Natural killer cell treated with Interleukin-12 subunit alpha and Interleukin-12 subunit beta and Interleukin-15 and Interleukin-18, amount 100 ng/mL, for 72 hours (primary cell): ENCODE measurements at regions not wholly inside any gene's neighbourhood (a gene's known extent, or its start where the extent isn't known, plus 50 kb on each side); places are given as distances from the start of the nearest gene placed in this dataset.
"Not testable (repeated sequence)": the region's sequence is repeated elsewhere in the genome, so short reads cannot be mapped to it uniquely, and the experiment has no call there.

Experiments used
- ATAC-seq, 2 donors: fragments of 150-1000 bp; cut with Tn5 transposase in 1 of 2; sonication (Bioruptor Pico), chemical (Tn5 transposase) in 1 of 2; 2 replicates each; pipeline ENCODE4 v1.10.0; 2021
- DNase-seq: peaks from one replicate; pipeline ENCODE4 v3.0.0; 2022; ENCODE audit warnings: low spot score
- H3K27ac Mint-ChIP-seq, 2 donors: 1 replicate in 1 of 2; 2 replicates in 1 of 2; pipeline ENCODE4 v1.8.0; 2022; ENCODE audit warnings: mixed read lengths in 2 of 2, mild to moderate bottlenecking in 1 of 2, moderate library complexity in 1 of 2
- H3K27me3 Mint-ChIP-seq, 2 donors: 1 replicate in 1 of 2; 2 replicates in 1 of 2; pipeline ENCODE4 v1.8.0; 2022; ENCODE audit warnings: mixed read lengths in 2 of 2
- H3K36me3 Mint-ChIP-seq: one replicate; pipeline ENCODE4 v1.8.0; 2022; ENCODE audit warnings: mixed read lengths
- H3K4me1 Mint-ChIP-seq, 2 donors: 1 replicate in 1 of 2; 2 replicates in 1 of 2; pipeline ENCODE4 v1.8.0; 2022; ENCODE audit warnings: low read depth in 2 of 2, mixed read lengths in 2 of 2, mild to moderate bottlenecking in 1 of 2
- H3K4me3 Mint-ChIP-seq: one replicate; pipeline ENCODE4 v1.8.0; 2022; ENCODE audit warnings: mixed read lengths
- H3K9me3 Mint-ChIP-seq: 2 replicates; pipeline ENCODE4 v1.8.0; 2022; ENCODE audit warnings: mixed read lengths

DNA sequence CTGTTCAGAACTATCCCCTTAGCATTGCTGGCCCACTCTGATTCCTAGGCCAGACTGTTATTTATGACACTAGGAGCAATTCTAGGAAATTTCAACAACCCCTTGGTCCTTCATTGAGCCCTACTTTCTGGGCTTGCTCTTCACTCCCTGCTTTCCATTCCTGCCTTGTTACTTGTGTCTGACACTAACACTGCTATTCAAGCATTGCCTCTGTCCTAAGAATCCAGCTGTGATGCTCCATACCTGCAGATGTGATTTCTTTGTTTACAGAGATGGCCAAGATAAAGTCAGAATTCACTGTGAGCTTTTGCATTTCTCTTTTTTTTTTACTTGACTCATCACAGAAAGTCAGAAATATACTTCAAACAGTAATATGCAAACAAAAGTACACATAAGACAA is 377.2 kb upstream of the GOT2 start:
- no peak overlapping the region for H3K4me3 Mint-ChIP-seq
- no peak overlapping the region for H3K27ac Mint-ChIP-seq
- no peaks in the 10 kb centered on the region for H3K4me1 Mint-ChIP-seq

DNA sequence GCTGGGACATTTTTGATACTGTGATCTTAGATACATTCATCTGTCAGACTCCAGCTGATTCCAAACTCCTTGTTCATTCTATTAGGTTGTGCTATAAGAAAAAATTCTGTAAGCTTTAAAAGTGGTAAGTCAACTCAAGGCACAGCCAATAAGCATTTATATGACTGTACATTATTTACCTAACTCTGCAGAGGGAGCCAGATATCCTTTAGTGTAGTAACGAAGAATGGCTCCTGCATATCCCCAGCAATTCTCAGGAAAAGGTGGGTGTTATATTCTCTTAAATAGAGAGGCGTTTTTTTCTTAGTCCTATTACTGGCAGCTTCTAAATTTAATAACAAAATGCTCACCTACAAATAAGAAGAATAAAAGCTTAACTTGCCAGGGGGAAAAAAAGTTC is 374.3 kb upstream of the GOT2 start:
- Mint-ChIP-seq H3K27me3 (no peaks in the 10 kb centered on the region), H3K27ac (no peak overlapping the region), H3K36me3 (no peaks in the 10 kb centered on the region), H3K9me3 (peaks cover 13% of the 10 kb centered on the region), H3K4me3 (no peak overlapping the region), H3K4me1 (no peaks in the 10 kb centered on the region)
- DNase-seq (no peak), ATAC-seq (no peak)

More for the DNA sequence above, 377.2 kb upstream of the GOT2 start:
- no peak for ATAC-seq
- Mint-ChIP-seq H3K9me3 (peaks cover 13% of the 10 kb centered on the region), H3K36me3 (no peaks in the 10 kb centered on the region), H3K27me3 (no peaks in the 10 kb centered on the region)
- DNase-seq: no peak

DNA sequence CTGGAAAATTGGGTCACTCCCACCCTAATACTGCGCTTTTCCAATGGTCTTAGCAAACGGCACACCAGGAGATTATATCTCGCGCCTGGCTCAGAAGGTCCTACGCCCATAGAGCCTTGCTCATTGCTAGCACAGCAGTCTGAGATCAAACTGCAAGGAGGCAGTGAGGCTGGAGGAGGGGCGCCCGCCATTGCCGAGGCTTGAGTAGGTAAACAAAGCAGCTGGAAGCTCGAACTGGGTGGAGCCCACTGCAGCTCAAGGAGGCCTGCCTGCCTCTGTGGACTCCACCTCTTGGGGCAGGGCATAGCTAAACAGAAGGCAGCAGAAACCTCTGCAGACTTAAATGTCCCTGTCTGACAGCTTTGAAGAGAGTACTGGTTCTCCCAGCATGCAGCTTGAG is 362.6 kb upstream of the GOT2 start:
- not testable (repeated sequence) for H3K27ac Mint-ChIP-seq, H3K4me3 Mint-ChIP-seq, H3K27me3 Mint-ChIP-seq, H3K4me1 Mint-ChIP-seq, ATAC-seq, H3K36me3 Mint-ChIP-seq, DNase-seq, H3K9me3 Mint-ChIP-seq

DNA sequence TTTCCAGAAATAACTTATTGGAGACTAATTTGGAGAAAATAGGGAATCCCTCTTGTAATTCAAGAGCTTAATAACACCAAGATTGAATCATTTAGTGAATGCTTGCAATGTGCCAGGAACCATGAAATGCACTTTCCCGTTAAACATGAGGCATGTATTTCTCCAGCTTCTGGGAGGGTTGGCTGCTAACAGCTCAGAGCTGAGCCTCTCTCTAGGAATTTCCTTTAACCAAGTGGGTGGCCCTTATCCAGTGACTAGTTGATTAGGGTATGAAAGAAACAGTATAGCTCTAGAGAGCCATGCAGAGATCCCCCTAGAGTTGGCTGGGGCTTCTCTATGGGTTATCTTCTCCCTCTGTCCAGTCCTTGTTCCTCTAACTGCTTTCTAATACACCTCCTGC is 356.4 kb upstream of the GOT2 start:
- no peaks in the 10 kb centered on the region for H3K4me1 Mint-ChIP-seq
- H3K27ac Mint-ChIP-seq: no peak overlapping the region
- no peak overlapping the region for H3K4me3 Mint-ChIP-seq
- peaks cover 12% of the 10 kb centered on the region for H3K9me3 Mint-ChIP-seq
- ATAC-seq (no peak), DNase-seq (no peak)
- peaks cover 4% of the 10 kb centered on the region for H3K36me3 Mint-ChIP-seq
- no peaks in the 10 kb centered on the region for H3K27me3 Mint-ChIP-seq

DNA sequence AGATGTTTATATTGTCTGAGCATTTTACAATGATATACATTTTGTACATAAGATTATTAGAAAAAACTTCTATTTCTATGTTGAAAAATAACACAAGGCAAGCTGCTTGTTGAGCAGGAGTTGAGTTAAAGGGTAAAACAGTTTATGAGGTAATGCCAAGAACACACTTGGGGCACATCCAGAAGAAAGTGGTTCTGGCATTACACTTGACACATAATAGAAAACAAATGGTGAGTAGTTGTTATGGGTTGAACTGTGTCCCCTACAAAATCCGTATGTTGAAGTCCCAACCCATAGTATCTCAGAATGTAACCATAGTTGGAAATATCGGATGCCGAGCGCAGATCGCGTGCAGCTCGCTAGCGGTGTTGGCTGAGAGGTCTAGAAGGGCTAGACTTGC is 354.3 kb upstream of the GOT2 start:
- peaks cover 4% of the 10 kb centered on the region for H3K36me3 Mint-ChIP-seq
- H3K27me3 Mint-ChIP-seq: no peaks in the 10 kb centered on the region
- ATAC-seq: no peak
- DNase-seq: no peak
- H3K9me3 Mint-ChIP-seq: peaks cover 12% of the 10 kb centered on the region
- no peaks in the 10 kb centered on the region for H3K4me1 Mint-ChIP-seq
- H3K4me3 Mint-ChIP-seq: no peak overlapping the region
- no peak overlapping the region for H3K27ac Mint-ChIP-seq

DNA sequence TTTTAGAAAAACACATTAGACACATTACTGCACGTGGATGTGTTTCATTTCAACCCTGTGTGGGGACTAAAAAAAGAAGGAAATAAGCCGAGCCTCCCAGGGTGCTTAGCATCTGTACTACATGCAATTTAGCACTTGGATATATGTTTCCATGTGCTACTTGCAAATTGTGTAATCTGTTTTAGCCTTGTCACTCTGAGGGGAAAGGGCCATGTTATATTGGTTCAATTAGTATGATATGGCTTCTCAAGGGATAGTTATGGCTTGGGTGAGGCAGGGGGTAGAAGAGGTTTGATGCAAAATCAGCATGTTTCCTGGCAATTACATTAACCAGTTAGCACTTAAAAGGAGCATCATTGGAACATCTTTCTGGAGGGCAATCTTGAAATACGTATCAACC is 353.5 kb upstream of the GOT2 start:
- DNase-seq (no peak), ATAC-seq (no peak)
- Mint-ChIP-seq H3K9me3 (peaks cover 12% of the 10 kb centered on the region), H3K4me1 (no peaks in the 10 kb centered on the region), H3K27ac (no peak overlapping the region), H3K27me3 (no peaks in the 10 kb centered on the region), H3K36me3 (peaks cover 4% of the 10 kb centered on the region), H3K4me3 (no peak overlapping the region)

DNA sequence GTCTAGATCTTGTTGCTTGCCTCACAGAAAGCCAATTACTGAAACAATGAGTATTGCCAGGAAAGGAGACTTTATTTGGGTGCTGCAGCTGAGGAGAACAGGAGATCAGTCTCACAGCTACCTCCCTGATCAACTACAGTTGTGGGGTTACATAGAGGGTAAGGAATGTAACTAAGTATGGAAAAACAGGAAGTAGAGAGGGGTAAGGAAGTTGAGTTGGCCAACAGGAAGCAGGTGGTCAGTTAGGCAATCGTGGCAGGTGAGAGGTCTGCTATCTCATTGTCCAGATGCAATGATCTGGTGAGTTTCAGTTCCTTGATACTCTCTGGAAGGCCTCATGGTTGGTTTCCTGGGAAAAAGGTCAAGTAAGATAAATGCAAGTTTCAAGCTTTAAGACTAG is 333.1 kb upstream of the GOT2 start:
- Mint-ChIP-seq H3K27me3 (no peaks in the 10 kb centered on the region), H3K27ac (no peak overlapping the region), H3K36me3 (peaks cover 6% of the 10 kb centered on the region), H3K9me3 (peaks cover 6% of the 10 kb centered on the region), H3K4me1 (peaks cover 0 to 3% of the 10 kb centered on the region in 2 donors), H3K4me3 (no peak overlapping the region)
- ATAC-seq (no peak), DNase-seq (no peak)

DNA sequence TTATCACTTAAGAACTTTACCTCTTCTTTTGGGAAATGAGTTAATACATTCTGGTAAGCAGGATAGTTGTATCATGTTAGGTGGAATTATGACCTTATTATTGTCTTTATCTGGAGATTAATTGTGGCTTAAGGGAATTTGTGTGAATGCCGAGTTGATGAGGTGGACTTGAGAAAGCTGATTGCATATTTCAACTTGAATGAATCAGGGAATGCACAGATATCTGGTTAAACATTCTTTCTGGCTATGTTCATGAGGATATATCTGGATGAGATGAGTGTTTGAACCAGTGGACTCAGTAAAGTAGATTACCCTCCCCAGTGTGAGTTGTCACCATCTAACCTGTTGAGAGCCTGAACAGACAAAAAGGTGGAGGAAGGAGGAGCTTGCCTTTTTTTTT is 326.1 kb upstream of the GOT2 start:
- no peaks in the 10 kb centered on the region for H3K4me1 Mint-ChIP-seq
- ATAC-seq (no peak), DNase-seq (no peak)
- peaks cover 4% of the 10 kb centered on the region for H3K9me3 Mint-ChIP-seq
- no peak overlapping the region for H3K4me3 Mint-ChIP-seq
- H3K27me3 Mint-ChIP-seq: no peaks in the 10 kb centered on the region
- H3K27ac Mint-ChIP-seq: no peak overlapping the region
- no peaks in the 10 kb centered on the region for H3K36me3 Mint-ChIP-seq

DNA sequence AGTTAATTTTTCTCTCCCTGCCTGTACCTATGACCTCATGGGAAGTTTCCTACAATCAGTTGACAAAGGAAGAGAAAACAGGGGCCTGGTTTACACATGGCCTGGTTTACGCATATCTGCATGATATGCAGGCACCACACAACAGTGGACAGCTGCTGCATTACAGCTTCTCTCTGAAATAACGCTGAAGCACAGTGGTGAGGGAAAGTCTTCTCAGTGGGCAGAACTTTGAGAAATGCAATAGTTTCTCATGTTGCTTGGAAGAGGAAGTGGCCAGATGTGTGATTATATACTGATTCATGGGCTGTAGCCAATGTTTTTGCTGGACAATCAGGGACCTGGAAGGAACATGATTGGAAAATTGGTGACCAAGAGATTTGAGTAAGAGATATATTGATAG is 324.1 kb upstream of the GOT2 start:
- no peaks in the 10 kb centered on the region for H3K36me3 Mint-ChIP-seq
- H3K9me3 Mint-ChIP-seq: peaks cover 4% of the 10 kb centered on the region
- H3K27ac Mint-ChIP-seq: no peak overlapping the region
- DNase-seq (no peak), ATAC-seq (no peak)
- no peak overlapping the region for H3K4me3 Mint-ChIP-seq
- no peaks in the 10 kb centered on the region for H3K27me3 Mint-ChIP-seq
- no peaks in the 10 kb centered on the region for H3K4me1 Mint-ChIP-seq

DNA sequence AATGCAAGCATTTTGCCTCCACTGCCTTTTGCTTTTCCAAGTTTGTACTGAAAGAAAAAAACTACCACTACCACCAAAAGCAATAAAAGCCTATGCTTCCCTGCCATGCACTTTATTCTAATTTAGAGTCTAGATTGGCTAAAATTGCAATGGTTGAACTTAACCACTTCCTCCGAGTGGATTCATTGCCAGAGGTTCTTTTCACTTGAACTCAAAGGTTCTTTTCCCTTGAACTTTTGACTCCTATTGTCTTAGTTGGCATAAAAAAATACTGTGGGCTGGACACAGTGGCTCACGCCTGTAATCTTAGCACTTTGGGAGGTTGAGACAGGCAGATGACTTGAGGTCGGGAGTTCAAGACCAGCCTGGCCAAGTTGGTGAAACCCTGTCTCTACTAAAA is 319.8 kb upstream of the GOT2 start:
- H3K4me3 Mint-ChIP-seq: no peak overlapping the region
- peaks cover 10% of the 10 kb centered on the region for H3K9me3 Mint-ChIP-seq
- no peak for DNase-seq
- H3K27me3 Mint-ChIP-seq: no peaks in the 10 kb centered on the region
- H3K36me3 Mint-ChIP-seq: no peaks in the 10 kb centered on the region
- no peak overlapping the region for H3K27ac Mint-ChIP-seq
- ATAC-seq: no peak
- no peaks in the 10 kb centered on the region for H3K4me1 Mint-ChIP-seq

DNA sequence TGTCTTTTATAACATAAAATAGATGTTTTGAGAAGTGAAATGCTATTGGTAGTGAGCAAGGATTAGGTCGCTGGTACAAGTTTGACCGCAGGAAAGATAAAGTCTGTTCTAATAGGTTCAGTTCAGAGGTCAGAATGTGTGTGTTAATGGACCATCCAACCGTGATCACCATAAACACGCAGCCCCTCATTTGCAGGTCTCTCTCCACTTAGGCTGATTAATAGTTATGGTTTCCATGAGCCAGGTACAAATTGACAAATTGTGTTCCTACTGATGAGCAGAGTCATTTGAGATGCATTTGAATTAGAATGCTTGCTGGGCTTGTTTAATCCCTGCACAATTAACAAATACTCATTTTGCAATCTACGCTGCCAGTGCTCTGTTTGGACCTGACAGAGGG is 318.1 kb upstream of the GOT2 start:
- no peak for DNase-seq
- Mint-ChIP-seq H3K36me3 (no peaks in the 10 kb centered on the region), H3K27me3 (no peaks in the 10 kb centered on the region), H3K9me3 (peaks cover 6% of the 10 kb centered on the region), H3K27ac (no peak overlapping the region), H3K4me1 (no peaks in the 10 kb centered on the region), H3K4me3 (no peak overlapping the region)
- no peak for ATAC-seq

DNA sequence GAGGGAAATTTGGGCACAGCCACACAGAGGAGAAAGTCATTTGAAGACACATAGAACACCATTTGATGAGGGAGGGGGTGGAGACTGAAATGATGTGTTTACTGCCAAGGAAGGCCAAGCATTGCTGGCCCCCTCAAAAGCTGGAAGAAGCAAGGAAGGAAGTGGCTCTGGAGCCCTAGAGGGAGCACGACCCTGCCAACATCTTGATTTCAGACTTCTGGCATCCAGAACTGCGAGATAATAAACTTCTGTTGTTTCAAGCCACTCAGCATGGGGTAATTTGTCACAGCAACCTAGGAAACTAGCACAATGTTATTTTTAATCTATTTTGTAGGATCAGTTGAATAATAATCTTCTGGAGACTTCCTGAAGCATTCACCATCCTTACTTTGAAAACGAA is 314.8 kb upstream of the GOT2 start:
- DNase-seq: no peak
- Mint-ChIP-seq H3K27me3 (no peaks in the 10 kb centered on the region), H3K4me3 (no peak overlapping the region), H3K9me3 (peaks cover 6% of the 10 kb centered on the region), H3K27ac (no peak overlapping the region), H3K4me1 (no peaks in the 10 kb centered on the region), H3K36me3 (no peaks in the 10 kb centered on the region)
- no peak for ATAC-seq

DNA sequence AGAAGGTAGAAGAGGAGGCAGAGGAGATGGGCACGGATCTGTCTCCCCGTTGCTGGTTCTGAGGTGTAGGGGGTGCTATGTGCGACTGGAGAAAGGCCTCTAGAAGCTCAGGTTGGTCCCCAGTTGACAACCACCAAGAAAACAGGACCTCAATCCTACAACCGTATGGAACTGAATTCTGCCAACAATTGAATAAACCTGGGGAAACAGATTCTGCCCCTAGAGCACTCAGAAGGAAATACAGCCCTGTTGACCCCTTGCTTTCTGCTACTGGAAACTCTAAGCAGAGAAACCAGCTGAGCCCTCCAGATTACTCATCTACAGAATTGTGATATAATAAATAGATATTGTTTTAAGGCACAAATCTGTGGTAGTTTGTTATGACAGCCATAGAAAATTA is 313.0 kb upstream of the GOT2 start:
- Mint-ChIP-seq H3K4me3 (no peak overlapping the region), H3K27me3 (no peaks in the 10 kb centered on the region), H3K27ac (no peak overlapping the region), H3K9me3 (peaks cover 3% of the 10 kb centered on the region), H3K4me1 (peaks cover 0 to 7% of the 10 kb centered on the region in 2 donors), H3K36me3 (no peaks in the 10 kb centered on the region)
- no peak for DNase-seq
- ATAC-seq: no peak

DNA sequence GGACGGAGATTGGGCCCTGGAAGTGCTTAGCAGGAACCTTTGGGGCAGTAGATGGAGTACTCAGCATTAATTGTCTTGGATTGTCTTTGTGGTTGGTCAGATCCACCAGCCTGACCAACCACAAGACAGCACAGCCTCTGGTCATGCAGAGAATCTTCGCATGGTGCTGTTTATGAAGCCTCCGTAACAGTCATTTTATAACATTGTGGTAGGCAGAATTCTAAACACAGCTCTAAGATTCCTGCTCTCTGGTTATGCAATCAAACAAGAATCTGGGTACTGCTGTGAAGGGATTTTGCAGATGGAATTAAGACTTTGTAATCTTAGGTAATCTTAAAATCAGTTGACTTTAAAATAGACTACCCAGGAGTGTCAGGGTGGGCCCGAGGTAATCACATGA is 312.2 kb upstream of the GOT2 start:
- no peak overlapping the region for H3K4me3 Mint-ChIP-seq
- H3K27me3 Mint-ChIP-seq: no peaks in the 10 kb centered on the region
- H3K36me3 Mint-ChIP-seq: no peaks in the 10 kb centered on the region
- H3K9me3 Mint-ChIP-seq: peaks cover under 1% of the 10 kb centered on the region
- DNase-seq (no peak), ATAC-seq (no peak)
- no peak overlapping the region for H3K27ac Mint-ChIP-seq
- peaks cover 0 to 7% of the 10 kb centered on the region in 2 donors for H3K4me1 Mint-ChIP-seq

DNA sequence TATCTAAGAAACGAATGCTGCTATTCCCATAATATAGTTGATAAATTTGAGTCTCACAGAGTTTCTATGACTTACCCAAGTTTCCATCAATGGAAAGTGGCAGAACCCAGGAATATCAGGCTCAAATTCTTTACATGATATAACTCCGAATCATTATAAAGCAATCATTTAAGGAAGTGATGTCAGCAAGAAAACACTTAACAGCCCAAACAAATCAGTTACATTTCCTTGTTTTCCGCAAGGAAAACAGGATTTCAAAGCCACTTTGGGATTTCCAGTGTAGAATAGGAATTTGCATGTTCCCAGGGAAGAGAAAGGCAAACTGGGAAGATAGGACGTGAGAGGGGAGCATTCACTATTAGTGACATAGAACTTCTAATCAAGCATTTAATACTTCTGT is 311.4 kb upstream of the GOT2 start:
- ATAC-seq (no peak), DNase-seq (no peak)
- Mint-ChIP-seq H3K9me3 (no peaks in the 10 kb centered on the region), H3K4me1 (peaks cover 0 to 7% of the 10 kb centered on the region in 2 donors), H3K4me3 (no peak overlapping the region), H3K27ac (no peak overlapping the region), H3K27me3 (no peaks in the 10 kb centered on the region), H3K36me3 (no peaks in the 10 kb centered on the region)
